H9 (cell line): ENCODE measurements at regions not wholly inside any gene's neighbourhood (a gene's known extent, or its start where the extent isn't known, plus 50 kb on each side); places are given as distances from the start of the nearest gene placed in this dataset.

Experiments
- DNase-seq: peaks from one replicate; pipeline ENCODE4 v3.0.0-alpha.2; 2017
- H2AFZ ChIP-seq: one replicate; pipeline ENCODE4 v1.6.1; 2013; ENCODE audit warnings: mild to moderate bottlenecking, low read length, control low read depth, moderate library complexity
- H2AK5ac ChIP-seq: 2 replicates; pipeline ENCODE4 v1.6.1; 2013; ENCODE audit warnings: low read length, control low read depth, mixed read lengths; ENCODE audit not compliant: insufficient read length
- H2BK120ac ChIP-seq: one replicate; pipeline ENCODE4 v1.6.1; 2013; ENCODE audit warnings: low read depth, mild to moderate bottlenecking, low read length, control low read depth, inconsistent platforms; ENCODE audit not compliant: poor library complexity, severe bottlenecking
- H2BK12ac ChIP-seq: 2 replicates; pipeline ENCODE4 v1.6.1; 2013; ENCODE audit warnings: low read length, control low read depth, mixed read lengths, low read depth; ENCODE audit not compliant: insufficient read length
- H2BK15ac ChIP-seq: 2 replicates; pipeline ENCODE4 v1.6.1; 2013; ENCODE audit warnings: low read depth, low read length, control low read depth
- H2BK20ac ChIP-seq: one replicate; pipeline ENCODE4 v1.6.1; 2013; ENCODE audit warnings: low read depth, mild to moderate bottlenecking, low read length, control low read depth, inconsistent platforms; ENCODE audit not compliant: poor library complexity, severe bottlenecking
- H2BK5ac ChIP-seq: 2 replicates; pipeline ENCODE4 v1.6.1; 2013; ENCODE audit warnings: low read length, control low read depth, mixed read lengths; ENCODE audit not compliant: insufficient read length
- H3K14ac ChIP-seq: 2 replicates; pipeline ENCODE4 v1.6.1; 2013; ENCODE audit warnings: low read length, control low read depth; ENCODE audit not compliant: insufficient read depth
- H3K18ac ChIP-seq: 2 replicates; pipeline ENCODE4 v1.6.1; 2013; ENCODE audit warnings: low read depth, mild to moderate bottlenecking, mixed read lengths, low read length, control low read depth; ENCODE audit not compliant: insufficient read length
- H3K23ac ChIP-seq: 2 replicates; pipeline ENCODE4 v1.6.1; 2013; ENCODE audit warnings: low read length, control low read depth, mixed read lengths, low read depth; ENCODE audit not compliant: insufficient read length
- H3K23me2 ChIP-seq: 2 replicates; pipeline ENCODE4 v1.6.1; 2013; ENCODE audit warnings: low read depth, mild to moderate bottlenecking, mixed read lengths, low read length, control low read depth; ENCODE audit not compliant: insufficient read length, poor library complexity, severe bottlenecking
- H3K27ac ChIP-seq: 2 replicates; pipeline ENCODE4 v1.5.1; 2013; ENCODE audit warnings: low read length, control low read depth, mixed read lengths, low read depth; ENCODE audit not compliant: insufficient read length
- H3K27me3 ChIP-seq: 2 replicates; pipeline ENCODE4 v1.6.1; 2013; ENCODE audit warnings: low read length, control low read depth, inconsistent platforms; ENCODE audit not compliant: insufficient read depth
- H3K4ac ChIP-seq: 2 replicates; pipeline ENCODE4 v1.6.1; 2013; ENCODE audit warnings: low read depth, mild to moderate bottlenecking, control low read depth, inconsistent platforms, low read length, moderate library complexity
- H3K4me1 ChIP-seq: 2 replicates; pipeline ENCODE4 v1.6.1; 2013; ENCODE audit warnings: low read length, control low read depth, inconsistent platforms; ENCODE audit not compliant: insufficient read depth
- H3K4me2 ChIP-seq: 2 replicates; pipeline ENCODE4 v1.6.1; 2013; ENCODE audit warnings: low read length, control low read depth, mixed read lengths; ENCODE audit not compliant: insufficient read length, insufficient read depth
- H3K56ac ChIP-seq: 2 replicates; pipeline ENCODE4 v1.6.1; 2013; ENCODE audit warnings: low read depth, mild to moderate bottlenecking, mixed read lengths, low read length, control low read depth; ENCODE audit not compliant: insufficient read length
- H3K79me1 ChIP-seq: 2 replicates; pipeline ENCODE4 v1.6.1; 2013; ENCODE audit warnings: low read depth, mild to moderate bottlenecking, moderate library complexity, low read length, control low read depth, inconsistent platforms; ENCODE audit not compliant: insufficient read depth, poor library complexity, severe bottlenecking
- H3K79me2 ChIP-seq: 2 replicates; pipeline ENCODE4 v1.6.1; 2013; ENCODE audit warnings: low read length, control low read depth, inconsistent platforms; ENCODE audit not compliant: insufficient read depth
- H3K9ac ChIP-seq: 2 replicates; pipeline ENCODE4 v1.6.1; 2013; ENCODE audit warnings: low read length, control low read depth, mixed read lengths; ENCODE audit not compliant: insufficient read length; ENCODE audit errors: extremely low read depth
- H3K9me3 ChIP-seq: one replicate; pipeline ENCODE4 v1.6.1; 2013; ENCODE audit warnings: low read depth, low read length, inconsistent platforms; ENCODE audit not compliant: control insufficient read depth
- H3T11ph ChIP-seq: one replicate; pipeline ENCODE4 v1.6.1; 2013; ENCODE audit warnings: mild to moderate bottlenecking, low read length, control low read depth, inconsistent platforms
- H4K20me1 ChIP-seq: one replicate; pipeline ENCODE4 v1.6.1; 2013; ENCODE audit not compliant: control insufficient read depth, insufficient read length, insufficient read depth
- H4K5ac ChIP-seq: 2 replicates; pipeline ENCODE4 v1.6.1; 2013; ENCODE audit warnings: low read depth, mild to moderate bottlenecking, mixed read lengths, low read length, control low read depth; ENCODE audit not compliant: insufficient read length
- H4K8ac ChIP-seq: replicated peaks from 2 replicates; pipeline ENCODE4 v1.6.1; 2013; ENCODE audit warnings: low read length, control low read depth, mixed read lengths, low read depth; ENCODE audit not compliant: insufficient read length
- H4K91ac ChIP-seq: 2 replicates; pipeline ENCODE4 v1.6.1; 2013; ENCODE audit warnings: low read depth, mild to moderate bottlenecking, moderate library complexity, mixed read lengths, low read length, control low read depth; ENCODE audit not compliant: insufficient read length
- H3K27ac Mint-ChIP-seq, 3 experiments: 2 replicates in 2 of 3; 3 replicates in 1 of 3; pipeline ENCODE4 v1.8.0; 2020 to 2021; ENCODE audit warnings: mixed read lengths in 3 of 3, mild to moderate bottlenecking in 1 of 3, moderate library complexity in 1 of 3
- H3K27me3 Mint-ChIP-seq: 2 replicates; pipeline ENCODE4 v1.8.0; 2021; ENCODE audit warnings: low read depth, mild to moderate bottlenecking, moderate library complexity, mixed read lengths
- H3K36me3 Mint-ChIP-seq, 3 experiments: 2 replicates in 2 of 3; 3 replicates in 1 of 3; pipeline ENCODE4 v1.8.0; 2020 to 2021; ENCODE audit warnings: low read depth in 3 of 3, mixed read lengths in 3 of 3; ENCODE audit not compliant: insufficient read depth in 1 of 3
- H3K4me1 Mint-ChIP-seq, 2 experiments: 2 replicates each; pipeline ENCODE4 v1.8.0; 2020; ENCODE audit warnings: mixed read lengths in 2 of 2
- H3K4me3 Mint-ChIP-seq, 2 experiments: 2 replicates in 1 of 2; 3 replicates in 1 of 2; pipeline ENCODE4 v1.8.0; 2020 to 2021; ENCODE audit warnings: mild to moderate bottlenecking in 2 of 2, mixed read lengths in 2 of 2, moderate library complexity in 1 of 2
- H3K9me3 Mint-ChIP-seq, 2 experiments: 2 replicates in 1 of 2; 3 replicates in 1 of 2; pipeline ENCODE4 v1.8.0; 2020; ENCODE audit warnings: mild to moderate bottlenecking in 2 of 2, mixed read lengths in 2 of 2, moderate library complexity in 1 of 2
- CTCF ChIP-seq: fragments of 200-600 bp; sonication (generic); conservative IDR thresholded peaks from 3 replicates; pipeline ENCODE4 v1.8.0; 2021; ENCODE audit warnings: antibody characterized with exemption, mild to moderate bottlenecking
- WGBS: extraction: QIAGEN DNeasy Blood & Tissue Kit; methylation state at CpG from one replicate; pipeline ENCODE4 v1.1.7; 2013; ENCODE audit warnings: missing lambda C conversion rate, low lambda C conversion rate, mixed read lengths; ENCODE audit not compliant: insufficient read length; ENCODE audit errors: extremely low coverage; 5-methylcytosine and 5-hydroxymethylcytosine counted together

GRCh38 chr16:9188721-9189120 is 97.3 kb downstream of the HAPSTR1 start:
- Histone ChIP-seq H2AK5ac (no peak overlapping the region), H2BK20ac (no peak overlapping the region), H3K23me2 (peaks cover 3% of the 10 kb centered on the region), H3K23ac (no peak overlapping the region), H3K79me1 (no peaks in the 10 kb centered on the region), H4K91ac (no peak overlapping the region), H3T11ph (no peak overlapping the region), H4K20me1 (no peaks in the 10 kb centered on the region), H3K9me3 (no peaks in the 10 kb centered on the region), H3K4ac (no peak overlapping the region), H3K4me2 (no peak overlapping the region), H3K56ac (no peak overlapping the region), H3K79me2 (no peaks in the 10 kb centered on the region), H4K8ac (no peak overlapping the region), H3K27ac (no peak overlapping the region), H2BK12ac (no peak overlapping the region), H3K27me3 (no peaks in the 10 kb centered on the region), H2BK5ac (no peak overlapping the region), H3K9ac (no peak overlapping the region), H2BK15ac (no peak overlapping the region), H3K14ac (no peak overlapping the region), H2BK120ac (no peak overlapping the region), H3K18ac (no peak overlapping the region), H2AFZ (no peak overlapping the region), H3K4me1 (no peaks in the 10 kb centered on the region), H4K5ac (no peak overlapping the region)
- WGBS, result no CpG with 5 or more reads among the region's 3 CpGs
- peaks cover 0 to 2% (median 0%) of the 10 kb centered on the region in 3 experiments; a peak in 1 of 7 replicates for H3K36me3 Mint-ChIP-seq
- no peak for TF ChIP-seq CTCF
- peaks cover 7% of the 10 kb centered on the region in 2 experiments for H3K4me1 Mint-ChIP-seq
- no peak overlapping the region for H3K4me3 Mint-ChIP-seq
- H3K27me3 Mint-ChIP-seq, result no peaks in the 10 kb centered on the region; the same call in 1 of the 2 replicates
- peaks cover 0 to 2% of the 10 kb centered on the region in 2 experiments; a peak in 3 of 5 replicates for H3K9me3 Mint-ChIP-seq
- peak overlapping the region in 1 of 3 experiments; percentile 41; a peak in 1 of 7 replicates for H3K27ac Mint-ChIP-seq
- DNase-seq, result no peak
